Kidney epithelial cell (primary cell): ENCODE measurements at regions not wholly inside any gene's neighbourhood (a gene's known extent, or its start where the extent isn't known, plus 50 kb on each side); places are given as distances from the start of the nearest gene placed in this dataset.

ENCODE experiments used
- DNase-seq: peaks from one replicate; pipeline ENCODE4 v3.0.0-alpha.2; 2010; ENCODE audit warnings: low read depth
- H3K27me3 ChIP-seq: 2 replicates; pipeline ENCODE4 v1.6.0; 2011; ENCODE audit warnings: low read length; ENCODE audit not compliant: control insufficient read depth, insufficient read depth
- H3K36me3 ChIP-seq: 2 replicates; pipeline ENCODE4 v1.5.1; 2011; ENCODE audit warnings: low read length; ENCODE audit not compliant: control insufficient read depth, insufficient read depth
- H3K4me3 ChIP-seq: 2 replicates; pipeline ENCODE4 v1.5.1; 2011; ENCODE audit warnings: low read depth, mild to moderate bottlenecking, control low read depth, low read length
- CTCF ChIP-seq: IDR thresholded peaks from 2 replicates; pipeline ENCODE4 v1.5.1; 2011; ENCODE audit warnings: mild to moderate bottlenecking, moderate library complexity, low read length, control low read depth, inconsistent platforms; ENCODE audit not compliant: insufficient read depth, poor library complexity, severe bottlenecking

DNA sequence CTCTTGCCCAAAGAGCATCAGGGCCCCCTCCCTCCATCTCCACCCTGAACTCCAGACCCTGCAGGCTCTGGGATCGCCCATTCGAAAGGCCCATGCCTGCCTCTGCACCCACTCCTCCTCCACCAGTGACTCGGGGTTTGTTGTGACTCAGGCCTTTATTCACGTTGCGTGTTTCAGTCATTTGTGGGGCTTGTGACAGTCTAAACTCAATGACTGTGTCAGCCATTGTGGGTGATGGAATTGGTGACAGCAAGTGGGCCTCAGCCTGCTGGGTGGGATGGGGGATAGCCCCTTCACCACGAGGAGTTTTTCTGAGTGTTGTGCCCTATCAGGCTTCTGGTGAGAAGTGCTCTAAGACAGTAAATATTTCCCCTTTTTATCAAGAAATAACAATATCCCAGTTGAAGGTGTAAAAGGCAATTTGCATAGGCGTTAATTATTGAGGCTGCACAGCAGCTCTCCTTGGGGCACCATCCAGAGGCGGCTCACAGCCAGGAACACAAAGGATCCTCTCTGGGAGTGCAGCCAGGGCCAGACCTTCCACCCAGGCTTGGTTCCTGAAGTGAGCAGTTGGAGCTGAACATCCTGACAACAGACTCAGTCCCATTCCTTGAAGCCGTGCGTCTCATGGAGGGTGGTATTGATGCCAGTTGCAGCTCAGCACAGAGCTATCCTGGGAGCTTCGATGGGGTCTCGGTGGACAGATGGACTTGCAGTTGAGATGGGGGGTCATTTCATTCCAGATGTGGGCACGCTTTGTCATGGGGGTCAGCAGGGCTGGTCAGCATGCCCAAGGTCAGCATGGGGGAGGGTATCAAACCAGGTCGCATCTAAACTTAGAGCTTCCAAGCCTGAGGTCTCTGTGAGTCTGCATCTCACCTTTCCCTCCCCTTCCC is 135.6 kb upstream of the CACNA1E start:
- no peaks in the 10 kb centered on the region for H3K27me3 ChIP-seq
- no peak for TF ChIP-seq CTCF
- H3K36me3 ChIP-seq: no peaks in the 10 kb centered on the region
- H3K4me3 ChIP-seq: no peak overlapping the region
- no peak for DNase-seq

DNA sequence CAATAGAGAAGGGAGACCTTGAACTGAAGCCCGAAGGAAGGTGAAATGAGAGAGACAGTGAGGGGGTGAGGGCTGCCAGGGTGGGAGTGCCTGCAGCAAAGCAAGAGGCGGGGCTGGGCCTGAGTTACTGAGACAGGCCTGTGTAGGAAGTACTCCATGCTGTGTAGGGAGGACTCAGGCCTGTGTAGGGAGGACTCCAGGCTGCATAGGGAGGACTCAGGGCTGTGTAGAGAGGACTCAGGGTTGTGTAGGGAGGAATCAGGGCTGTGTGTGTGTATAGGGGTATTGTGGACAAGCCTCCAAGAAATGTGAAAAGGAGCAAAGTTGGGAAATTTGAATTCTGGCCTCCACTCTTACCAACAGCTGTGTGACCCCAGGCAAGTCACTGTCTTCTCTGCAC is 133.8 kb upstream of the CACNA1E start:
- Histone ChIP-seq H3K36me3 (no peaks in the 10 kb centered on the region), H3K4me3 (no peak overlapping the region), H3K27me3 (no peaks in the 10 kb centered on the region)
- TF ChIP-seq CTCF: no peak
- DNase-seq: no peak

- no peak for TF ChIP-seq CTCF
- H3K36me3 ChIP-seq: no peaks in the 10 kb centered on the region
- no peak for DNase-seq
- H3K27me3 ChIP-seq: no peaks in the 10 kb centered on the region
- H3K4me3 ChIP-seq: no peak overlapping the region
Observed at GRCh38 chr1:181350131-181350530, 133.2 kb upstream of the CACNA1E start.

DNA sequence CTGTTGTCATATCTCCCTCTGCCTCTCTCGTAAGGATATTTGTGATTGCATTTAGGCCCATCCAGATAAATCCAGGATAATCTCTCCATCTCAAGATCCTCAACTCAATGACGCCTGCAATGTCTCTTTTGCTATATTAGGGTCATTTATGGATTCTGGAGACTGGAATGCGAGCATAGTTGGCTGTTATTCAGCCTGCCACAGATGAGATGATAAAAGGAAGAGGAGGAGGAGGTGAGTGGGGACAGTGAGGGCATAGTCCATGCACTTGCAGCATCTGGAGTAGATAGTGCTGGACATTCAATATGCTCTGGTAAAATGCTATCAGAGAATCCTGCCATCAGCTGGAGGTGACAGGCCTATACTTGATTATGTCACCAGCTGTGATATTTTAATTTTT is 131.6 kb upstream of the CACNA1E start:
- no peak for DNase-seq
- no peak overlapping the region for H3K4me3 ChIP-seq
- no peak for TF ChIP-seq CTCF
- H3K36me3 ChIP-seq: no peaks in the 10 kb centered on the region
- no peaks in the 10 kb centered on the region for H3K27me3 ChIP-seq

DNA sequence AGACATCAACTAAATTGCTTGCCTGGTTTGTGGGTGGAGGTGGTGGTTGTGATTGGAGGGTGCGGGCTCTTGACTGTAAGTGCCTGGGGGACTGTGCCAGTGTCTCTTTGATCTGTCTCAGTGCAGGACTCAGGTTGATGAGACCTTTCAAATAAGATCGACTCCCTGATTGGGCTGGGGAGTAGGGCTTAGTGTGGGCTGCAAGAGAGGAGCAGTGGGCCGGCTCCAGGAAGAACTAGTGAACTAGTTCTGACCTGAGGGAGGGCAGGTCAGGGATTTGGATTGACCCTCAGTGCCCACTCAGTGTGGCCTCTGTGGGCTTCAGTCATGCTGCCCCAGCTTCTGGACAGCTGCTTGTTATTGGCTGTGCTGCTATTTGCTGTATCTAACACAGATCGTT is 130.6 kb upstream of the CACNA1E start:
- H3K4me3 ChIP-seq: no peak overlapping the region
- H3K36me3 ChIP-seq: no peaks in the 10 kb centered on the region
- H3K27me3 ChIP-seq: no peaks in the 10 kb centered on the region
- no peak for DNase-seq
- no peak for TF ChIP-seq CTCF

DNA sequence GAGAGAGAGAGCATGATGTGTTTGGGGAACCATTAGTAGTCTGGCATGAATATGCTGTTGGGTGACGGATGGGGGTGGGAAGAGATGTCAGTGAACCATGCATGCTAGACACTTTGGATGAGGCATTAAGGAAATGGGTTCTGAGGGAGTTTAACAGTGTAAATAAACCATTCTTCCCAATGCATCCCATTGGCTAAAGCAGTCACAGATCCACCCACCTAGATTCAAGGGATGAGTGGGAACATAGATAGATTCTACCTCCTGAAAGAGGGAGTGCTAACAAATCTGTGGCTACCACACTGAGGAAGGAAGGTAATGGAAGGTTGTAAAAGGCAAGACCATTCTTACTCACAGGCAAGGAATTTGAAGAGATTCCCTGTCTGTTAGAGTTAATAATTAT is 129.8 kb upstream of the CACNA1E start:
- no peak for TF ChIP-seq CTCF
- DNase-seq: peak; percentile 35
- Histone ChIP-seq H3K36me3 (no peaks in the 10 kb centered on the region), H3K27me3 (no peaks in the 10 kb centered on the region), H3K4me3 (no peak overlapping the region)
